Activated CD4-positive, CD25-positive, alpha-beta regulatory T cell (primary cell): ENCODE measurements at regions not wholly inside any gene's neighbourhood (a gene's known extent, or its start where the extent isn't known, plus 50 kb on each side); places are given as distances from the start of the nearest gene placed in this dataset.
"Not testable (repeated sequence)": the region's sequence is repeated elsewhere in the genome, so short reads cannot be mapped to it uniquely, and the experiment has no call there.

Experiments used
- DNase-seq, 4 experiments: peaks; one replicate each; lab custom pipeline; 2025; lab: John Stamatoyannopoulos, UW

- no peak for DNase-seq
Measured at GRCh38 chr6:112401083-112401482, 54.0 kb downstream of the RFPL4B start.

- DNase-seq: no peak
Measured at GRCh38 chr6:112407101-112407590, 60.0 kb downstream of the RFPL4B start.

- no peak for DNase-seq
Measured at GRCh38 chr6:112408522-112408921, 61.4 kb downstream of the RFPL4B start.

GRCh38 chr6:112409311-112409710 lies 62.2 kb downstream of the RFPL4B start:
- DNase-seq: no peak

GRCh38 chr6:112413780-112414179 lies 66.7 kb downstream of the RFPL4B start:
- DNase-seq: no peak

GRCh38 chr6:112415366-112415765 lies 68.2 kb downstream of the RFPL4B start:
- no peak for DNase-seq

GRCh38 chr6:112416866-112417265 lies 69.7 kb downstream of the RFPL4B start:
- no peak for DNase-seq

GRCh38 chr6:112427011-112427410 lies 79.9 kb downstream of the RFPL4B start:
- DNase-seq: not testable (repeated sequence)

- no peak for DNase-seq
Measured at GRCh38 chr6:112427499-112427898, 80.4 kb downstream of the RFPL4B start.

- no peak for DNase-seq
Measured at GRCh38 chr6:112428477-112428876, 81.3 kb downstream of the RFPL4B start.

GRCh38 chr6:112429226-112429625 lies 82.1 kb downstream of the RFPL4B start:
- no peak for DNase-seq

- DNase-seq: no peak
Measured at GRCh38 chr6:112431803-112432202, 84.7 kb downstream of the RFPL4B start.

GRCh38 chr6:112432853-112433252 lies 85.7 kb downstream of the RFPL4B start:
- no peak for DNase-seq

GRCh38 chr6:112433457-112433856 lies 86.3 kb downstream of the RFPL4B start:
- DNase-seq: no peak

GRCh38 chr6:112434896-112435435 lies 87.8 kb downstream of the RFPL4B start:
- DNase-seq: no peak

- no peak for DNase-seq
Measured at GRCh38 chr6:112437058-112437457, 89.9 kb downstream of the RFPL4B start.

- DNase-seq: no peak
Measured at GRCh38 chr6:112439010-112439409, 91.9 kb downstream of the RFPL4B start.

GRCh38 chr6:112439432-112439831 lies 92.3 kb downstream of the RFPL4B start:
- no peak for DNase-seq

GRCh38 chr6:112441607-112442006 lies 94.5 kb downstream of the RFPL4B start:
- no peak for DNase-seq

- no peak for DNase-seq
Measured at GRCh38 chr6:112443179-112444065, 96.3 kb downstream of the RFPL4B start.

GRCh38 chr6:112448786-112449185 lies 101.7 kb downstream of the RFPL4B start:
- not testable (repeated sequence) for DNase-seq

GRCh38 chr6:112450663-112451062 lies 103.5 kb downstream of the RFPL4B start:
- DNase-seq: no peak

- no peak for DNase-seq
Measured at GRCh38 chr6:112457886-112458285, 110.8 kb downstream of the RFPL4B start.
